ENCODE measurements at regions not wholly inside any gene's neighbourhood (a gene's known extent, or its start where the extent isn't known, plus 50 kb on each side); places are given as distances from the start of the nearest gene placed in this dataset.

DNA sequence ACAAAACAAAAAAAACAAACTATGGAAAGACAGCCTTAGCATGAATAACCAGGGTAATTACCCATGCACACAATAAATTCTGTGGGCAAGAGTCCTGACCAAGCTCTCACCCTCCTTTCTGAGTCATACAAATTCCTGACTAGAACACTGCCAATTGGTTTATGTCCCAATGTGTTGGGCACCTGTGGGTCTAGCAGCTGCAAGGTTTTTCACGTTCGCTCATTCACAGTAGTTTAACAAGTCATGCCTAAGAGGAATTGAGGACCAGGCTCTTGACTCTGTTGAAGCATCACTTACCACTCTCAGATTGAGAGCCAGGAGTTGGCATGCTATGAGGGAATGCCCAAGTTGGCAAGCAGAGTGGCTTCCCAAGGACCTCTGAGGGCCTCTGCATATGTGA is 205.5 kb upstream of the SLC24A2 start:
- H3K4me3 Mint-ChIP-seq: no peak overlapping the region
- Histone ChIP-seq H3K36me3 (ENCODE audit: control insufficient read depth, insufficient read depth, low read length) (no peaks in the 10 kb centered on the region), H3K9me3 (ENCODE audit: control insufficient read depth in 2 of 2, low read length in 2 of 2) (no peaks in the 10 kb centered on the region), H3K27ac (ENCODE audit: insufficient read depth, low read length, poor library complexity, severe bottlenecking) (no peak overlapping the region), H3K4me3 (ENCODE audit: low read depth, low read length) (no peak overlapping the region), H3K4me1 (ENCODE audit: control insufficient read depth, insufficient read depth, low read length, poor library complexity, severe bottlenecking) (no peaks in the 10 kb centered on the region), H3K27me3 (ENCODE audit: control insufficient read depth, insufficient read depth, low read length) (no peaks in the 10 kb centered on the region)
- H3K9me3 Mint-ChIP-seq: peaks cover 0 to 8% (median 4%) of the 10 kb centered on the region in 7 donors
- DNase-seq (no peak), ATAC-seq (ENCODE audit: low read depth in 2 of 2) (no peak)
- peaks cover 14 to 27% (median 16%) of the 10 kb centered on the region in 4 donors for H3K4me1 Mint-ChIP-seq
- H3K36me3 Mint-ChIP-seq: no peaks in the 10 kb centered on the region
- H3K27me3 Mint-ChIP-seq: no peaks in the 10 kb centered on the region
- H3K27ac Mint-ChIP-seq: no peak overlapping the region

GRCh38 chr9:19992556-19992955 is 203.7 kb upstream of the SLC24A2 start:
- H3K4me3 ChIP-seq (ENCODE audit: low read depth, low read length): no peak overlapping the region
- H3K9me3 ChIP-seq (ENCODE audit: control insufficient read depth in 2 of 2, low read length in 2 of 2): no peaks in the 10 kb centered on the region
- Mint-ChIP-seq H3K9me3 (peaks cover 0 to 6% (median 2%) of the 10 kb centered on the region in 7 donors), H3K4me3 (no peak overlapping the region), H3K27ac (no peak overlapping the region), H3K27me3 (no peaks in the 10 kb centered on the region), H3K4me1 (peaks cover 6 to 14% (median 11%) of the 10 kb centered on the region in 4 donors), H3K36me3 (no peaks in the 10 kb centered on the region)
- no peaks in the 10 kb centered on the region for H3K36me3 ChIP-seq (ENCODE audit: control insufficient read depth, insufficient read depth, low read length)
- no peaks in the 10 kb centered on the region for H3K4me1 ChIP-seq (ENCODE audit: control insufficient read depth, insufficient read depth, low read length, poor library complexity, severe bottlenecking)
- ATAC-seq (ENCODE audit: low read depth in 2 of 2) (no peak), DNase-seq (no peak)
- no peaks in the 10 kb centered on the region for H3K27me3 ChIP-seq (ENCODE audit: control insufficient read depth, insufficient read depth, low read length)
- no peak overlapping the region for H3K27ac ChIP-seq (ENCODE audit: insufficient read depth, low read length, poor library complexity, severe bottlenecking)

- ATAC-seq (ENCODE audit: low read depth in 2 of 2) (no peak), DNase-seq (no peak)
- Mint-ChIP-seq H3K27me3 (no peaks in the 10 kb centered on the region), H3K4me3 (no peak overlapping the region), H3K4me1 (peaks cover 0 to 6% (median 0%) of the 10 kb centered on the region in 4 donors), H3K9me3 (no peaks in the 10 kb centered on the region), H3K27ac (no peak overlapping the region), H3K36me3 (no peaks in the 10 kb centered on the region)
- Histone ChIP-seq H3K27me3 (ENCODE audit: control insufficient read depth, insufficient read depth, low read length) (no peaks in the 10 kb centered on the region), H3K36me3 (ENCODE audit: control insufficient read depth, insufficient read depth, low read length) (no peaks in the 10 kb centered on the region), H3K4me1 (ENCODE audit: control insufficient read depth, insufficient read depth, low read length, poor library complexity, severe bottlenecking) (no peaks in the 10 kb centered on the region), H3K27ac (ENCODE audit: insufficient read depth, low read length, poor library complexity, severe bottlenecking) (no peak overlapping the region), H3K9me3 (ENCODE audit: control insufficient read depth in 2 of 2, low read length in 2 of 2) (no peaks in the 10 kb centered on the region), H3K4me3 (ENCODE audit: low read depth, low read length) (no peak overlapping the region)
Observed at GRCh38 chr9:19989213-19989612, 200.4 kb upstream of the SLC24A2 start.

GRCh38 chr9:19988281-19988680 is 199.4 kb upstream of the SLC24A2 start:
- Mint-ChIP-seq H3K4me3 (no peak overlapping the region), H3K27me3 (no peaks in the 10 kb centered on the region), H3K9me3 (no peaks in the 10 kb centered on the region), H3K36me3 (no peaks in the 10 kb centered on the region), H3K27ac (no peak overlapping the region), H3K4me1 (peaks cover 0 to 3% (median 0%) of the 10 kb centered on the region in 4 donors)
- H3K36me3 ChIP-seq (ENCODE audit: control insufficient read depth, insufficient read depth, low read length): no peaks in the 10 kb centered on the region
- no peaks in the 10 kb centered on the region for H3K27me3 ChIP-seq (ENCODE audit: control insufficient read depth, insufficient read depth, low read length)
- H3K4me3 ChIP-seq (ENCODE audit: low read depth, low read length): no peak overlapping the region
- ATAC-seq (ENCODE audit: low read depth in 2 of 2): no peak
- no peak for DNase-seq
- no peaks in the 10 kb centered on the region for H3K4me1 ChIP-seq (ENCODE audit: control insufficient read depth, insufficient read depth, low read length, poor library complexity, severe bottlenecking)
- no peaks in the 10 kb centered on the region for H3K9me3 ChIP-seq (ENCODE audit: control insufficient read depth in 2 of 2, low read length in 2 of 2)
- no peak overlapping the region for H3K27ac ChIP-seq (ENCODE audit: insufficient read depth, low read length, poor library complexity, severe bottlenecking)

DNA sequence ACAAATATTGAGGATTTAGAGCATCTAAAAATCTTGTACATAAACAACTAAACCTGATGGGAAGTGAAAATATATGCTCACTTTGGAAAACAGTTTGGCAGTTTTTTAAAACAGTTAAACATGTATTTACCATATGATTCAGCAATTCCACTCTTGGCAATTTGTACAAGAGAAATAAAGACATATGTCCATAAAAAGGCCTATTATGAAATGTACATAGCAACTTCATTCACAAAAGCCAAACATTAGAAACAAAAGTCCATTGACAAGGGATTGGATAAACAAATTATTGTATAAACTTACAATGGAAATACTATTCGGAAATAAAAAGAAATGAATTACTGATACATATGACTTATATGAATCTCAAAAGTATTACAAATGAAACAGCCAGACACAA is 196.2 kb upstream of the SLC24A2 start:
- no peak for ATAC-seq (ENCODE audit: low read depth in 2 of 2)
- no peaks in the 10 kb centered on the region for H3K4me1 Mint-ChIP-seq
- H3K27me3 Mint-ChIP-seq: no peaks in the 10 kb centered on the region
- peaks cover 2% of the 10 kb centered on the region for H3K27me3 ChIP-seq (ENCODE audit: control insufficient read depth, insufficient read depth, low read length)
- no peak overlapping the region for H3K4me3 ChIP-seq (ENCODE audit: low read depth, low read length)
- H3K27ac ChIP-seq (ENCODE audit: insufficient read depth, low read length, poor library complexity, severe bottlenecking): no peak overlapping the region
- no peak overlapping the region for H3K4me3 Mint-ChIP-seq
- no peaks in the 10 kb centered on the region for H3K9me3 ChIP-seq (ENCODE audit: control insufficient read depth in 2 of 2, low read length in 2 of 2)
- H3K36me3 Mint-ChIP-seq: no peaks in the 10 kb centered on the region
- H3K27ac Mint-ChIP-seq: peak overlapping the region in 1 of 3 donors; percentile 20
- no peaks in the 10 kb centered on the region for H3K36me3 ChIP-seq (ENCODE audit: control insufficient read depth, insufficient read depth, low read length)
- H3K9me3 Mint-ChIP-seq: peaks cover 0 to 5% (median 0%) of the 10 kb centered on the region in 7 donors
- no peaks in the 10 kb centered on the region for H3K4me1 ChIP-seq (ENCODE audit: control insufficient read depth, insufficient read depth, low read length, poor library complexity, severe bottlenecking)
- no peak for DNase-seq

- peak in 2 of 3 donors; percentile 20 to 88 for DNase-seq
Observed at GRCh38 chr9:19976226-19976625, 187.4 kb upstream of the SLC24A2 start.

DNA sequence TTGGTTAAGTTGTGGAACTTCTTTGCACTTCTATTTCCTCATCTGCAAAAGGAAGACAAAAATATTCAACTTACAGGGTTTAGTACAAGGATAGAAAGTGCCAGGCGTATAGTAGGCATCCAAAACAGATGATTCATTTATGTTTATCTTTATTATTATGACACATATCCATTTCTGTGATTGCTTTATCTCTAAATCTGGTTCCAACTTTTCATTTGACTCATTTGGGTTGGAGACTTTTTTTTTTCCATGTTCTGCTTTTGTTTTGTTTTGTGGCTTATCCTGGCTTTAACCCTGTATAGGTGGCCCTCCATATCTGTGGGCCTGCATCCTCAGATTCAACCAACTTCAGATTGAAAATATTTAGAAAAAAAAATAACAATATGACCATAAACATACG is 186.7 kb upstream of the SLC24A2 start:
- peaks cover 2% of the 10 kb centered on the region for H3K27me3 ChIP-seq (ENCODE audit: control insufficient read depth, insufficient read depth, low read length)
- DNase-seq (no peak), ATAC-seq (ENCODE audit: low read depth in 2 of 2) (no peak)
- peaks cover 0 to 2% (median 1%) of the 10 kb centered on the region in 7 donors for H3K9me3 Mint-ChIP-seq
- no peaks in the 10 kb centered on the region for H3K36me3 Mint-ChIP-seq
- H3K27ac ChIP-seq (ENCODE audit: insufficient read depth, low read length, poor library complexity, severe bottlenecking): no peak overlapping the region
- peaks cover 8 to 23% (median 14%) of the 10 kb centered on the region in 4 donors for H3K4me1 Mint-ChIP-seq
- H3K4me3 Mint-ChIP-seq: no peak overlapping the region
- no peaks in the 10 kb centered on the region for H3K27me3 Mint-ChIP-seq
- H3K9me3 ChIP-seq (ENCODE audit: control insufficient read depth in 2 of 2, low read length in 2 of 2): no peaks in the 10 kb centered on the region
- peaks cover 6% of the 10 kb centered on the region for H3K4me1 ChIP-seq (ENCODE audit: control insufficient read depth, insufficient read depth, low read length, poor library complexity, severe bottlenecking)
- H3K4me3 ChIP-seq (ENCODE audit: low read depth, low read length): no peak overlapping the region
- no peaks in the 10 kb centered on the region for H3K36me3 ChIP-seq (ENCODE audit: control insufficient read depth, insufficient read depth, low read length)
- no peak overlapping the region for H3K27ac Mint-ChIP-seq

More at GRCh38 chr9:19976226-19976625, 187.4 kb upstream of the SLC24A2 start:
- peaks cover 6% of the 10 kb centered on the region for H3K4me1 ChIP-seq (ENCODE audit: control insufficient read depth, insufficient read depth, low read length, poor library complexity, severe bottlenecking)
- no peaks in the 10 kb centered on the region for H3K36me3 Mint-ChIP-seq
- ATAC-seq (ENCODE audit: low read depth in 2 of 2): peak; percentile 96 to 99
- peak overlapping the region in 2 of 4 donors; percentile 8 to 57 for H3K4me3 Mint-ChIP-seq
- H3K27me3 ChIP-seq (ENCODE audit: control insufficient read depth, insufficient read depth, low read length): peaks cover 2% of the 10 kb centered on the region
- no peaks in the 10 kb centered on the region for H3K9me3 ChIP-seq (ENCODE audit: control insufficient read depth in 2 of 2, low read length in 2 of 2)
- H3K27ac ChIP-seq (ENCODE audit: insufficient read depth, low read length, poor library complexity, severe bottlenecking): no peak overlapping the region
- no peaks in the 10 kb centered on the region for H3K36me3 ChIP-seq (ENCODE audit: control insufficient read depth, insufficient read depth, low read length)
- peaks cover 8 to 23% (median 14%) of the 10 kb centered on the region in 4 donors for H3K4me1 Mint-ChIP-seq
- no peaks in the 10 kb centered on the region for H3K27me3 Mint-ChIP-seq
- H3K27ac Mint-ChIP-seq: peak overlapping the region in 2 of 3 donors; percentile 10 to 55
- peaks cover 0 to 2% (median 1%) of the 10 kb centered on the region in 7 donors for H3K9me3 Mint-ChIP-seq
- H3K4me3 ChIP-seq (ENCODE audit: low read depth, low read length): no peak overlapping the region

- H3K36me3 Mint-ChIP-seq: no peaks in the 10 kb centered on the region
Observed at GRCh38 chr9:19969721-19970120, 180.9 kb upstream of the SLC24A2 start.

More at GRCh38 chr9:19969721-19970120, 180.9 kb upstream of the SLC24A2 start:
- Histone ChIP-seq H3K27ac (ENCODE audit: insufficient read depth, low read length, poor library complexity, severe bottlenecking) (no peak overlapping the region), H3K9me3 (ENCODE audit: control insufficient read depth in 2 of 2, low read length in 2 of 2) (no peaks in the 10 kb centered on the region), H3K27me3 (ENCODE audit: control insufficient read depth, insufficient read depth, low read length) (no peaks in the 10 kb centered on the region), H3K4me3 (ENCODE audit: low read depth, low read length) (no peak overlapping the region), H3K36me3 (ENCODE audit: control insufficient read depth, insufficient read depth, low read length) (no peaks in the 10 kb centered on the region), H3K4me1 (ENCODE audit: control insufficient read depth, insufficient read depth, low read length, poor library complexity, severe bottlenecking) (no peaks in the 10 kb centered on the region)
- peak overlapping the region in 2 of 3 donors; percentile 27 to 52 for H3K27ac Mint-ChIP-seq
- no peak overlapping the region for H3K4me3 Mint-ChIP-seq
- H3K27me3 Mint-ChIP-seq: no peaks in the 10 kb centered on the region
- peaks cover 0 to 12% (median 6%) of the 10 kb centered on the region in 4 donors for H3K4me1 Mint-ChIP-seq
- no peak for DNase-seq
- ATAC-seq (ENCODE audit: low read depth in 2 of 2): no peak
- peaks cover 0 to 2% (median 0%) of the 10 kb centered on the region in 7 donors for H3K9me3 Mint-ChIP-seq
